H1 (cell line): ENCODE measurements at regions not wholly inside any gene's neighbourhood (a gene's known extent, or its start where the extent isn't known, plus 50 kb on each side); places are given as distances from the start of the nearest gene placed in this dataset.

Source experiments
- CTCF ChIA-PET: fragments of 300-600 bp; sonication (Branson Sonifier 250); formaldehyde crosslinking; loops from one replicate; lab custom pipeline; 2021; ENCODE audit not compliant: partially characterized antibody; lab: Charles Lee
- POLR2A ChIA-PET: fragments of 300-600 bp; sonication (Branson Sonifier 250); formaldehyde crosslinking; loops from one replicate; lab custom pipeline; 2021; ENCODE audit warnings: inconsistent platforms; ENCODE audit not compliant: partially characterized antibody; lab: Charles Lee
- DNase-seq, 2 experiments: peaks; one replicate each; pipeline versions ENCODE4 v3.0.0 to v3.0.0-alpha.2; 2010 to 2022; ENCODE audit warnings: low spot score in 2 of 2, low read depth in 1 of 2, mixed read lengths in 1 of 2
- FAIRE-seq: peaks from 2 replicates; lab custom pipeline; 2011; peaks lifted over from hg19 to GRCh38; lab: Jason Lieb, UNC
- H2AFZ ChIP-seq: 2 replicates; pipeline ENCODE4 v1.8.1; 2012; ENCODE audit warnings: low read length, inconsistent platforms
- H2AK5ac ChIP-seq: 2 replicates; pipeline ENCODE4 v1.6.1; 2013; ENCODE audit warnings: low read depth, low read length
- H2BK120ac ChIP-seq: replicated peaks from 2 replicates; pipeline ENCODE3; 2013; ENCODE audit warnings: low read depth, low read length, inconsistent platforms
- H2BK12ac ChIP-seq: 2 replicates; pipeline ENCODE4 v1.6.1; 2013; ENCODE audit warnings: low read depth, low read length
- H2BK15ac ChIP-seq: 2 replicates; pipeline ENCODE4 v1.6.1; 2013; ENCODE audit warnings: low read length
- H2BK20ac ChIP-seq: 2 replicates; pipeline ENCODE4 v1.6.1; 2013; ENCODE audit warnings: low read length
- H2BK5ac ChIP-seq: 2 replicates; pipeline ENCODE4 v1.6.1; 2013; ENCODE audit warnings: low read depth, low read length
- H3K14ac ChIP-seq: 2 replicates; pipeline ENCODE4 v1.6.1; 2013; ENCODE audit warnings: inconsistent platforms; ENCODE audit not compliant: insufficient read length
- H3K18ac ChIP-seq: 2 replicates; pipeline ENCODE4 v1.6.1; 2013; ENCODE audit warnings: low read length; ENCODE audit errors: extremely low read depth
- H3K23ac ChIP-seq: 2 replicates; pipeline ENCODE4 v1.6.1; 2013; ENCODE audit warnings: inconsistent platforms; ENCODE audit not compliant: insufficient read length
- H3K23me2 ChIP-seq: 2 replicates; pipeline ENCODE4 v1.6.1; 2013; ENCODE audit warnings: low read depth, low read length
- H3K27ac ChIP-seq: 2 replicates; pipeline ENCODE4 v1.6.1; 2011; ENCODE audit warnings: low read depth, low read length, inconsistent platforms
- H3K27me3 ChIP-seq, 4 experiments: replicated peaks in 1 of 4; 1 replicate in 1 of 4; 2 replicates in 3 of 4; pipeline versions ENCODE4 v1.6.1 to v1.8.1; 2011 to 2013; ENCODE audit warnings: low read length in 3 of 4, mild to moderate bottlenecking in 3 of 4, inconsistent platforms in 2 of 4, mixed read lengths in 2 of 4, moderate library complexity in 1 of 4; ENCODE audit not compliant: control insufficient read depth in 3 of 4, insufficient read depth in 3 of 4; ENCODE audit errors: extremely low read depth in 1 of 4
- H3K36me3 ChIP-seq, 4 experiments: 2 replicates each; pipeline versions ENCODE4 v1.6.1 to v1.8.1; 2011 to 2013; ENCODE audit warnings: mild to moderate bottlenecking in 4 of 4, low read length in 3 of 4, moderate library complexity in 2 of 4, control low read depth in 1 of 4, inconsistent platforms in 1 of 4; ENCODE audit not compliant: insufficient read depth in 4 of 4, control insufficient read depth in 2 of 4
- H3K4ac ChIP-seq: replicated peaks from 2 replicates; pipeline ENCODE3; 2013; ENCODE audit warnings: low read length, low read depth, mixed read lengths, inconsistent platforms; ENCODE audit not compliant: insufficient read length
- H3K4me1 ChIP-seq, 4 experiments: replicated peaks in 1 of 4; 1 replicate in 1 of 4; 2 replicates in 3 of 4; pipeline versions ENCODE4 v1.6.1 to v1.8.1; 2011 to 2013; ENCODE audit warnings: low read length in 3 of 4, inconsistent platforms in 2 of 4, mixed read lengths in 1 of 4; ENCODE audit not compliant: insufficient read depth in 4 of 4, control insufficient read depth in 3 of 4
- H3K4me2 ChIP-seq, 2 experiments: 2 replicates each; pipeline versions ENCODE4 v1.6.1 to v1.8.1; 2011 to 2013; ENCODE audit warnings: low read depth in 2 of 2, low read length in 2 of 2, control low read depth in 1 of 2, inconsistent platforms in 1 of 2, mild to moderate bottlenecking in 1 of 2; ENCODE audit not compliant: insufficient read depth in 1 of 2
- H3K4me3 ChIP-seq, 4 experiments: fragments of 200-600, 300-600 bp in 1 of 4; sonication (generic), shearing (Covaris generic), sonication (Bioruptor Twin) in 1 of 4; 2 replicates each; pipeline versions ENCODE4 v1.5.1 to v1.8.1; 2011 to 2016; ENCODE audit warnings: low read length in 4 of 4, low read depth in 3 of 4, control low read depth in 2 of 4, inconsistent platforms in 2 of 4, mild to moderate bottlenecking in 2 of 4, mixed read lengths in 1 of 4, moderate library complexity in 1 of 4; ENCODE audit not compliant: insufficient read depth in 2 of 4; ENCODE audit errors: extremely low read depth in 1 of 4
- H3K56ac ChIP-seq: replicated peaks from 2 replicates; pipeline ENCODE3; 2013; ENCODE audit warnings: low read depth, mild to moderate bottlenecking, mixed read lengths, low read length, inconsistent platforms; ENCODE audit not compliant: insufficient read length
- H3K79me1 ChIP-seq: 2 replicates; pipeline ENCODE4 v1.6.1; 2013; ENCODE audit warnings: low read depth, low read length, control low read depth
- H3K79me2 ChIP-seq, 2 experiments: 2 replicates each; pipeline versions ENCODE4 v1.6.1 to v1.8.1; 2012 to 2013; ENCODE audit warnings: low read length in 2 of 2, mild to moderate bottlenecking in 2 of 2, inconsistent platforms in 1 of 2; ENCODE audit not compliant: insufficient read depth in 2 of 2, control insufficient read depth in 1 of 2
- H3K9ac ChIP-seq, 4 experiments: replicated peaks in 1 of 4; 1 replicate in 1 of 4; 2 replicates in 3 of 4; pipeline versions ENCODE4 v1.6.1 to v1.8.1; 2011 to 2013; ENCODE audit warnings: low read depth in 3 of 4, low read length in 3 of 4, control low read depth in 2 of 4, mild to moderate bottlenecking in 2 of 4, moderate library complexity in 2 of 4, inconsistent platforms in 1 of 4; ENCODE audit errors: extremely low read depth in 1 of 4
- H3K9me3 ChIP-seq, 2 experiments: 2 replicates each; pipeline versions ENCODE4 v1.6.1 to v1.8.1; 2012 to 2013; ENCODE audit warnings: mild to moderate bottlenecking in 2 of 2, moderate library complexity in 2 of 2, control low read depth in 1 of 2, inconsistent platforms in 1 of 2, low read depth in 1 of 2, low read length in 1 of 2, mixed read lengths in 1 of 2; ENCODE audit not compliant: insufficient read depth in 2 of 2
- H4K20me1 ChIP-seq, 2 experiments: replicated peaks in 1 of 2; 2 replicates each; pipeline versions ENCODE3 to v1.8.1; 2011 to 2013; ENCODE audit warnings: inconsistent platforms in 2 of 2, low read length in 2 of 2, mild to moderate bottlenecking in 1 of 2; ENCODE audit not compliant: insufficient read depth in 2 of 2, control insufficient read depth in 1 of 2
- H4K5ac ChIP-seq: 2 replicates; pipeline ENCODE4 v1.6.1; 2013; ENCODE audit warnings: low read length, low read depth, mixed read lengths, inconsistent platforms; ENCODE audit not compliant: insufficient read length
- H4K8ac ChIP-seq: 2 replicates; pipeline ENCODE4 v1.8.0; 2013; ENCODE audit warnings: mild to moderate bottlenecking, moderate library complexity, low read length, inconsistent platforms; ENCODE audit not compliant: insufficient read depth; ENCODE audit errors: extremely low read depth
- H4K91ac ChIP-seq: replicated peaks from 2 replicates; pipeline ENCODE3; 2013; ENCODE audit warnings: low read length, mixed read lengths, inconsistent platforms; ENCODE audit not compliant: insufficient read length
- BRCA1 ChIP-seq: IDR thresholded peaks from 2 replicates; pipeline ENCODE4 v1.6.1; 2012; ENCODE audit warnings: low read depth, low read length, improper control_type of control experiment
- EGR1 ChIP-seq: IDR thresholded peaks from 2 replicates; pipeline ENCODE4 v1.6.1; 2011; ENCODE audit warnings: low read depth, low read length, borderline replicate concordance
- EP300 ChIP-seq, 2 experiments: IDR thresholded peaks; 1 replicate in 1 of 2; 2 replicates in 1 of 2; pipeline ENCODE4 v1.6.1; 2011 to 2012; ENCODE audit warnings: low read depth in 2 of 2, low read length in 2 of 2, mild to moderate bottlenecking in 2 of 2, borderline replicate concordance in 1 of 2, inconsistent platforms in 1 of 2, moderate library complexity in 1 of 2
- GABPA ChIP-seq: IDR thresholded peaks from 2 replicates; pipeline ENCODE4 v1.6.1; 2011; ENCODE audit warnings: mild to moderate bottlenecking, low read length, moderate library complexity, borderline replicate concordance; ENCODE audit not compliant: insufficient read depth
- JUND ChIP-seq: IDR thresholded peaks from 2 replicates; pipeline ENCODE4 v1.6.1; 2011; ENCODE audit warnings: mild to moderate bottlenecking, improper control_type of control experiment, low read length
- PHF8 ChIP-seq: fragments of 200-600 bp; sonication (generic); conservative IDR thresholded peaks from 2 replicates; pipeline ENCODE4 v1.7.1; 2012; ENCODE audit warnings: low read depth, mild to moderate bottlenecking, inconsistent platforms, low read length, moderate library complexity
- POLR2A ChIP-seq, 2 experiments: IDR thresholded peaks; 1 replicate in 1 of 2; 2 replicates in 1 of 2; pipeline ENCODE4 v1.6.1; 2011; ENCODE audit warnings: low read depth in 2 of 2, low read length in 2 of 2, mild to moderate bottlenecking in 2 of 2; ENCODE audit errors: control extremely low read depth in 1 of 2
- POLR2AphosphoS5 ChIP-seq: IDR thresholded peaks from 2 replicates; pipeline ENCODE4 v1.6.1; 2011; ENCODE audit warnings: low read depth, low read length
- SP4 ChIP-seq: IDR thresholded peaks from 2 replicates; pipeline ENCODE4 v1.6.1; 2012; ENCODE audit warnings: low read length, inconsistent platforms
- TCF12 ChIP-seq: IDR thresholded peaks from 2 replicates; pipeline ENCODE4 v1.6.1; 2011; ENCODE audit warnings: low read depth, mild to moderate bottlenecking, low read length
- WGBS, 2 experiments: shearing (Covaris generic) in 1 of 2; methylation state at CpG; one replicate each; pipeline versions ENCODE4 v1.1.6 to v1.1.7; 2013 to 2015; ENCODE audit warnings: low lambda C conversion rate in 2 of 2, mixed read lengths in 2 of 2, inconsistent platforms in 1 of 2, low coverage in 1 of 2, missing lambda C conversion rate in 1 of 2; ENCODE audit not compliant: insufficient replicate concordance in 2 of 2, insufficient coverage in 1 of 2, insufficient read length in 1 of 2; ENCODE audit errors: extremely low coverage in 1 of 2, missing lambda C conversion rate in 1 of 2; 5-methylcytosine and 5-hydroxymethylcytosine counted together
- TF ChIP-seq, protein P1 (sequence below): IDR thresholded peaks from 2 replicates; pipeline ENCODE4 v1.6.1; 2011; ENCODE audit warnings: low read length, improper control_type of control experiment

GRCh38 chr6:23278180-23278532 is 708.8 kb downstream of the HDGFL1 start:
- WGBS, 2 experiments: 91% methylated on average over 2 of the region's 2 CpGs; no CpG with 5 or more reads in 1 of the 2 experiments
- H3K18ac ChIP-seq: no peak overlapping the region
- FAIRE-seq (no peak), DNase-seq (no peak)
- H4K91ac ChIP-seq: no peak overlapping the region
- peaks cover 0 to 1% (median 0%) of the 10 kb centered on the region in 4 experiments; a peak in 1 of 7 replicates for H3K27me3 ChIP-seq
- no peak overlapping the region for H2BK120ac ChIP-seq
- H3K4me1 ChIP-seq: no peaks in the 10 kb centered on the region
- no peaks in the 10 kb centered on the region for H4K20me1 ChIP-seq
- H3K23me2 ChIP-seq: no peaks in the 10 kb centered on the region
- H2AK5ac ChIP-seq: no peak overlapping the region
- no peaks in the 10 kb centered on the region for H3K79me2 ChIP-seq
- H2AFZ ChIP-seq: no peak overlapping the region
- H4K8ac ChIP-seq: no peak overlapping the region
- H3K4me2 ChIP-seq: no peak overlapping the region
- H3K36me3 ChIP-seq: no peaks in the 10 kb centered on the region
- H3K23ac ChIP-seq: no peak overlapping the region
- no peaks in the 10 kb centered on the region for H3K79me1 ChIP-seq
- no peak overlapping the region for H2BK15ac ChIP-seq
- ChIA-PET POLR2A (no interaction called here), CTCF (no interaction called here)
- TF ChIP-seq EP300 (IDR thresholded peaks at IDR 0.05; ENCODE audit: borderline replicate concordance in 1 of 2, low read depth in 2 of 2, low read length in 2 of 2) (no peak), POLR2A (IDR thresholded peaks at IDR 0.05; ENCODE audit: control extremely low read depth in 1 of 2, low read depth in 2 of 2, low read length in 2 of 2) (no peak), POLR2AphosphoS5 (no peak), SP4 (no peak), GABPA (no peak), JUND (no peak), TCF12 (no peak), EGR1 (no peak), PHF8 (no peak), BRCA1 (no peak)
- TF ChIP-seq, protein P1, sequence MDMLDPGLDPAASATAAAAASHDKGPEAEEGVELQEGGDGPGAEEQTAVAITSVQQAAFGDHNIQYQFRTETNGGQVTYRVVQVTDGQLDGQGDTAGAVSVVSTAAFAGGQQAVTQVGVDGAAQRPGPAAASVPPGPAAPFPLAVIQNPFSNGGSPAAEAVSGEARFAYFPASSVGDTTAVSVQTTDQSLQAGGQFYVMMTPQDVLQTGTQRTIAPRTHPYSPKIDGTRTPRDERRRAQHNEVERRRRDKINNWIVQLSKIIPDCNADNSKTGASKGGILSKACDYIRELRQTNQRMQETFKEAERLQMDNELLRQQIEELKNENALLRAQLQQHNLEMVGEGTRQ: no peak
- TF ChIP-seq, all 59 proteins: peak for 0
- Histone ChIP-seq H3K9me3 (no peaks in the 10 kb centered on the region), H3K4ac (no peak overlapping the region), H4K5ac (no peak overlapping the region), H2BK12ac (no peak overlapping the region), H3K27ac (no peak overlapping the region), H3K4me3 (no peak overlapping the region), H2BK5ac (no peak overlapping the region), H3K56ac (no peak overlapping the region), H3K14ac (no peak overlapping the region), H2BK20ac (no peak overlapping the region), H3K9ac (no peak overlapping the region)
